ENCODE measurements at regions not wholly inside any gene's neighbourhood (a gene's known extent, or its start where the extent isn't known, plus 50 kb on each side); places are given as distances from the start of the nearest gene placed in this dataset.
A peak's percentile ranks its signal among the peaks of the same experiment; 100 is the strongest.

- H3K9ac ChIP-seq (ENCODE audit: insufficient read depth, low read length) = no peak overlapping the region
- peaks cover 4% of the 10 kb centered on the region for H3K4me1 ChIP-seq (ENCODE audit: control insufficient read depth, extremely low read depth, insufficient read depth, low read length)
- H3K36me3 ChIP-seq (ENCODE audit: control insufficient read depth, insufficient read depth, low read length) = no peaks in the 10 kb centered on the region
- H3K9me3 ChIP-seq (ENCODE audit: control insufficient read depth, insufficient read depth, low read depth, low read length) = no peaks in the 10 kb centered on the region
- no peak overlapping the region for H3K4me3 ChIP-seq (replicated peaks in 1 of 4; ENCODE audit: control extremely low read depth in 1 of 4, insufficient read depth in 1 of 4, low read depth in 3 of 4, low read length in 4 of 4)
- DNase-seq (ENCODE audit: low read depth in 2 of 2) = no peak
- TF ChIP-seq CTCF (conservative IDR thresholded peaks at IDR 0.05 in 1 of 2, IDR thresholded peaks at IDR 0.05 in 1 of 2; ENCODE audit: low read depth in 1 of 2, low read length in 2 of 2) = no peak
- TF ChIP-seq EZH2 (IDR thresholded peaks at IDR 0.05; ENCODE audit: low read length, missing control alignments) = no peak
- H3K27me3 ChIP-seq (ENCODE audit: control insufficient read depth, insufficient read depth, low read length) = no peaks in the 10 kb centered on the region
- no peak overlapping the region for H2AFZ ChIP-seq (ENCODE audit: low read length)
- H3K4me2 ChIP-seq (ENCODE audit: extremely low read depth, insufficient read depth, low read length) = no peak overlapping the region
- no peaks in the 10 kb centered on the region for H3K79me2 ChIP-seq (ENCODE audit: control insufficient read depth, insufficient read depth, low read length)
- no peaks in the 10 kb centered on the region for H4K20me1 ChIP-seq (ENCODE audit: control insufficient read depth, extremely low read depth, insufficient read depth, low read length)
- H3K27ac ChIP-seq (ENCODE audit: insufficient read depth, low read length) = no peak overlapping the region
Observed at GRCh38 chr12:46676797-46677520, 148.8 kb downstream of the SLC38A4 start.

- H3K79me2 ChIP-seq (ENCODE audit: control insufficient read depth, insufficient read depth, low read length) = no peaks in the 10 kb centered on the region
- H4K20me1 ChIP-seq (ENCODE audit: control insufficient read depth, extremely low read depth, insufficient read depth, low read length) = no peaks in the 10 kb centered on the region
- TF ChIP-seq EZH2 (IDR thresholded peaks at IDR 0.05; ENCODE audit: low read length, missing control alignments) = no peak
- H3K27me3 ChIP-seq (ENCODE audit: control insufficient read depth, insufficient read depth, low read length) = no peaks in the 10 kb centered on the region
- no peaks in the 10 kb centered on the region for H3K9me3 ChIP-seq (ENCODE audit: control insufficient read depth, insufficient read depth, low read depth, low read length)
- no peak for DNase-seq (ENCODE audit: low read depth in 2 of 2)
- H3K27ac ChIP-seq (ENCODE audit: insufficient read depth, low read length) = no peak overlapping the region
- H2AFZ ChIP-seq (ENCODE audit: low read length) = no peak overlapping the region
- H3K4me1 ChIP-seq (ENCODE audit: control insufficient read depth, extremely low read depth, insufficient read depth, low read length) = peaks cover 4% of the 10 kb centered on the region
- no peak overlapping the region for H3K4me2 ChIP-seq (ENCODE audit: extremely low read depth, insufficient read depth, low read length)
- H3K4me3 ChIP-seq (replicated peaks in 1 of 4; ENCODE audit: control extremely low read depth in 1 of 4, insufficient read depth in 1 of 4, low read depth in 3 of 4, low read length in 4 of 4) = no peak overlapping the region
- no peaks in the 10 kb centered on the region for H3K36me3 ChIP-seq (ENCODE audit: control insufficient read depth, insufficient read depth, low read length)
- H3K9ac ChIP-seq (ENCODE audit: insufficient read depth, low read length) = no peak overlapping the region
Observed at GRCh38 chr12:46676396-46676795, 149.4 kb downstream of the SLC38A4 start.

GRCh38 chr12:46675736-46676135 is 150.1 kb downstream of the SLC38A4 start:
- Histone ChIP-seq H3K4me2 (ENCODE audit: extremely low read depth, insufficient read depth, low read length) (no peak overlapping the region), H3K4me3 (replicated peaks in 1 of 4; ENCODE audit: control extremely low read depth in 1 of 4, insufficient read depth in 1 of 4, low read depth in 3 of 4, low read length in 4 of 4) (no peak overlapping the region), H3K79me2 (ENCODE audit: control insufficient read depth, insufficient read depth, low read length) (no peaks in the 10 kb centered on the region), H3K27ac (ENCODE audit: insufficient read depth, low read length) (no peak overlapping the region), H4K20me1 (ENCODE audit: control insufficient read depth, extremely low read depth, insufficient read depth, low read length) (no peaks in the 10 kb centered on the region), H2AFZ (ENCODE audit: low read length) (peak overlapping the region; percentile 24), H3K4me1 (ENCODE audit: control insufficient read depth, extremely low read depth, insufficient read depth, low read length) (peaks cover 4% of the 10 kb centered on the region), H3K9ac (ENCODE audit: insufficient read depth, low read length) (no peak overlapping the region), H3K9me3 (ENCODE audit: control insufficient read depth, insufficient read depth, low read depth, low read length) (no peaks in the 10 kb centered on the region), H3K27me3 (ENCODE audit: control insufficient read depth, insufficient read depth, low read length) (no peaks in the 10 kb centered on the region), H3K36me3 (ENCODE audit: control insufficient read depth, insufficient read depth, low read length) (no peaks in the 10 kb centered on the region)
- TF ChIP-seq CTCF (conservative IDR thresholded peaks at IDR 0.05 in 1 of 2, IDR thresholded peaks at IDR 0.05 in 1 of 2; ENCODE audit: low read depth in 1 of 2, low read length in 2 of 2) (peak; percentile 45 to 54), EZH2 (IDR thresholded peaks at IDR 0.05; ENCODE audit: low read length, missing control alignments) (no peak)
- DNase-seq (ENCODE audit: low read depth in 2 of 2) = peak; percentile 14 to 68
